HUES48 (cell line): ENCODE measurements at regions not wholly inside any gene's neighbourhood (a gene's known extent, or its start where the extent isn't known, plus 50 kb on each side); places are given as distances from the start of the nearest gene placed in this dataset.

ENCODE experiments used
- H3K27ac ChIP-seq: one replicate; pipeline ENCODE4 v1.7.0; 2013; ENCODE audit warnings: low read depth, low read length, inconsistent platforms
- H3K27me3 ChIP-seq: 2 replicates; pipeline ENCODE4 v1.6.1; 2013; ENCODE audit warnings: mild to moderate bottlenecking, low read length; ENCODE audit not compliant: control insufficient read depth, insufficient read depth
- H3K36me3 ChIP-seq: 2 replicates; pipeline ENCODE4 v1.6.1; 2013; ENCODE audit warnings: low read length; ENCODE audit not compliant: control insufficient read depth, insufficient read depth
- H3K4me1 ChIP-seq: 2 replicates; pipeline ENCODE4 v1.6.1; 2013; ENCODE audit warnings: mild to moderate bottlenecking, low read length; ENCODE audit not compliant: control insufficient read depth, insufficient read depth
- H3K4me3 ChIP-seq: 2 replicates; pipeline ENCODE4 v1.5.1; 2013; ENCODE audit warnings: mild to moderate bottlenecking, low read depth, low read length
- H3K9ac ChIP-seq: 2 replicates; pipeline ENCODE4 v1.6.1; 2013; ENCODE audit warnings: mild to moderate bottlenecking, low read depth, low read length, moderate library complexity
- H3K9me3 ChIP-seq: 2 replicates; pipeline ENCODE4 v1.6.1; 2013; ENCODE audit warnings: low read length; ENCODE audit not compliant: control insufficient read depth, insufficient read depth

- Histone ChIP-seq H3K27me3 (no peaks in the 10 kb centered on the region), H3K9ac (no peak overlapping the region), H3K9me3 (no peaks in the 10 kb centered on the region), H3K4me1 (0 out of 2 replicates have a peak, but pooled peaks cover 3% of the 10 kb centered on the region), H3K36me3 (no peaks in the 10 kb centered on the region), H3K4me3 (no peak overlapping the region), H3K27ac (no peak overlapping the region)
Measured at GRCh38 chr18:41538751-41539150, 416.3 kb upstream of the PIK3C3 start.

- Histone ChIP-seq H3K27ac (no peak overlapping the region), H3K36me3 (no peaks in the 10 kb centered on the region), H3K27me3 (no peaks in the 10 kb centered on the region), H3K4me1 (0 out of 2 replicates have a peak, but pooled peaks cover 6% of the 10 kb centered on the region), H3K9ac (no peak overlapping the region), H3K9me3 (no peaks in the 10 kb centered on the region), H3K4me3 (no peak overlapping the region)
Measured at GRCh38 chr18:41537666-41538065, 417.4 kb upstream of the PIK3C3 start.

- H3K4me1 ChIP-seq, result peaks cover 16% of the 10 kb centered on the region; the same call in 1 of the 2 replicates
- no peak overlapping the region for H3K27ac ChIP-seq
- no peak overlapping the region for H3K4me3 ChIP-seq
- H3K9me3 ChIP-seq, result 0 out of 2 replicates have a peak, but pooled peaks cover under 1% of the 10 kb centered on the region
- no peak overlapping the region for H3K9ac ChIP-seq
- no peaks in the 10 kb centered on the region for H3K27me3 ChIP-seq
- no peaks in the 10 kb centered on the region for H3K36me3 ChIP-seq
Measured at GRCh38 chr18:41532344-41533086, 422.5 kb upstream of the PIK3C3 start.

- H3K27ac ChIP-seq, result no peak overlapping the region
- H3K9ac ChIP-seq, result no peak overlapping the region
- peaks cover 16% of the 10 kb centered on the region; the same call in 1 of the 2 replicates for H3K4me1 ChIP-seq
- 0 out of 2 replicates have a peak, but pooled peaks cover 5% of the 10 kb centered on the region for H3K9me3 ChIP-seq
- no peaks in the 10 kb centered on the region for H3K27me3 ChIP-seq
- H3K4me3 ChIP-seq, result no peak overlapping the region
- no peaks in the 10 kb centered on the region for H3K36me3 ChIP-seq
Measured at GRCh38 chr18:41530970-41531369, 424.1 kb upstream of the PIK3C3 start.

- Histone ChIP-seq H3K36me3 (no peaks in the 10 kb centered on the region), H3K9ac (no peak overlapping the region), H3K4me3 (no peak overlapping the region), H3K27ac (no peak overlapping the region), H3K27me3 (no peaks in the 10 kb centered on the region), H3K4me1 (peaks cover 16% of the 10 kb centered on the region; the same call in 1 of the 2 replicates), H3K9me3 (0 out of 2 replicates have a peak, but pooled peaks cover 5% of the 10 kb centered on the region)
Measured at GRCh38 chr18:41529093-41529492, 425.9 kb upstream of the PIK3C3 start.

GRCh38 chr18:41526054-41526453 is 429.0 kb upstream of the PIK3C3 start:
- Histone ChIP-seq H3K4me1 (peaks cover 10% of the 10 kb centered on the region; the same call in 1 of the 2 replicates), H3K9me3 (0 out of 2 replicates have a peak, but pooled peaks cover 5% of the 10 kb centered on the region), H3K27ac (no peak overlapping the region), H3K36me3 (no peaks in the 10 kb centered on the region), H3K27me3 (no peaks in the 10 kb centered on the region), H3K9ac (no peak overlapping the region), H3K4me3 (no peak overlapping the region)

- Histone ChIP-seq H3K4me3 (no peak overlapping the region), H3K27me3 (no peaks in the 10 kb centered on the region), H3K4me1 (peaks cover 10% of the 10 kb centered on the region; the same call in 1 of the 2 replicates), H3K27ac (no peak overlapping the region), H3K36me3 (no peaks in the 10 kb centered on the region), H3K9me3 (0 out of 2 replicates have a peak, but pooled peaks cover 5% of the 10 kb centered on the region), H3K9ac (no peak overlapping the region)
Measured at GRCh38 chr18:41524674-41525470, 430.2 kb upstream of the PIK3C3 start.

- no peak overlapping the region for H3K4me3 ChIP-seq
- no peaks in the 10 kb centered on the region for H3K4me1 ChIP-seq
- H3K27me3 ChIP-seq, result no peaks in the 10 kb centered on the region
- peaks cover 7% of the 10 kb centered on the region; the same call in 1 of the 2 replicates for H3K36me3 ChIP-seq
- H3K27ac ChIP-seq, result no peak overlapping the region
- H3K9me3 ChIP-seq, result no peaks in the 10 kb centered on the region
- H3K9ac ChIP-seq, result no peak overlapping the region
Measured at GRCh38 chr18:41517142-41517541, 437.9 kb upstream of the PIK3C3 start.

- no peak overlapping the region for H3K9ac ChIP-seq
- H3K27ac ChIP-seq, result no peak overlapping the region
- H3K9me3 ChIP-seq, result no peaks in the 10 kb centered on the region
- no peaks in the 10 kb centered on the region for H3K27me3 ChIP-seq
- H3K36me3 ChIP-seq, result peaks cover 7% of the 10 kb centered on the region; the same call in 1 of the 2 replicates
- no peaks in the 10 kb centered on the region for H3K4me1 ChIP-seq
- no peak overlapping the region for H3K4me3 ChIP-seq
Measured at GRCh38 chr18:41513438-41513837, 441.6 kb upstream of the PIK3C3 start.

- H3K27me3 ChIP-seq, result no peaks in the 10 kb centered on the region
- H3K4me1 ChIP-seq, result no peaks in the 10 kb centered on the region
- H3K27ac ChIP-seq, result no peak overlapping the region
- no peaks in the 10 kb centered on the region for H3K36me3 ChIP-seq
- no peaks in the 10 kb centered on the region for H3K9me3 ChIP-seq
- H3K9ac ChIP-seq, result no peak overlapping the region
- no peak overlapping the region for H3K4me3 ChIP-seq
Measured at GRCh38 chr18:41504316-41504715, 450.7 kb upstream of the PIK3C3 start.

- Histone ChIP-seq H3K9me3 (no peaks in the 10 kb centered on the region), H3K4me3 (no peak overlapping the region), H3K4me1 (no peaks in the 10 kb centered on the region), H3K9ac (no peak overlapping the region), H3K27ac (no peak overlapping the region), H3K36me3 (no peaks in the 10 kb centered on the region), H3K27me3 (no peaks in the 10 kb centered on the region)
Measured at GRCh38 chr18:41501848-41502247, 453.2 kb upstream of the PIK3C3 start.
